Hepatic stellate cell (primary cell): ENCODE measurements at regions not wholly inside any gene's neighbourhood (a gene's known extent, or its start where the extent isn't known, plus 50 kb on each side); places are given as distances from the start of the nearest gene placed in this dataset.
A peak's percentile ranks its signal among the peaks of the same experiment; 100 is the strongest.

Source experiments
- DNase-seq: peaks from one replicate; pipeline ENCODE4 v3.0.0; 2011; ENCODE audit warnings: low spot score

DNA sequence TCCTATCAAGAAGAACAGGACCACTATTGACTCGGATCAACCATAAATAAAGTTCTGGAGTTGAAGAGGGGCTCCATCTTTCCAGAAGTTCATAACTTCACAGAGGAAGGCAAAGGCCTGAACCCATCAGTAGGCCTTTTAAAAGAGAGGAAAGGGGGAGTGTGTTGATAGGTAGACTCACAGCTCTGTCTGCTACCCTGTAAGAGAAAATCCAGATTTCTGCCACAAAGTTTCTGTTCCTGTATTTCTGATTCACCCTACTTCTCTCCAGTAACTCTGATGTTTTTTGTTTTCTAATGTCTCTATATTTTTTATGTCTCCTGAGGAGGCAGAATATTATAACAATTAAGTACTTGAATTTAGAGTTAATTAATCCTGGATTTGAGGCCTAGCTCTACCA, 564.0 kb downstream of the TNS1 start:
- no peak for DNase-seq

DNA sequence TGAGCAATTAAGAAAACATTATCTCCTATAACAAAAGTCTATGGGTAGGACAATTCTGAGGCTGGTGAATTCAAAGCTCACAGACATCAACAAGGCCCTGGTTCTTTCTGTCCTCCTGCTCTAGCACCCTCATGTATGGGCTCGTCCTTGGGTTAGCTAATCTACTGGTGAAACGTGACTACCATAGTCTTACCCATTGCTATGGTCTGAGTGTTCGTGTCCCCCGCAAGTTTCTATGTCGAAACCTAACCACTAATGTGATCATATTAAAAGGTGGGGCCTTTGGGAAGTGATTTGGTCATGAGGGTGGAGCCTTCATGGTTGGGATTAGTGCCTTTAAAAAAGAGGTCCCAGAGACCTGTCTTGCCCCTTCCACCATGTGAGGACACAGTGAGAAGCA, 564.7 kb downstream of the TNS1 start:
- DNase-seq = no peak

DNA sequence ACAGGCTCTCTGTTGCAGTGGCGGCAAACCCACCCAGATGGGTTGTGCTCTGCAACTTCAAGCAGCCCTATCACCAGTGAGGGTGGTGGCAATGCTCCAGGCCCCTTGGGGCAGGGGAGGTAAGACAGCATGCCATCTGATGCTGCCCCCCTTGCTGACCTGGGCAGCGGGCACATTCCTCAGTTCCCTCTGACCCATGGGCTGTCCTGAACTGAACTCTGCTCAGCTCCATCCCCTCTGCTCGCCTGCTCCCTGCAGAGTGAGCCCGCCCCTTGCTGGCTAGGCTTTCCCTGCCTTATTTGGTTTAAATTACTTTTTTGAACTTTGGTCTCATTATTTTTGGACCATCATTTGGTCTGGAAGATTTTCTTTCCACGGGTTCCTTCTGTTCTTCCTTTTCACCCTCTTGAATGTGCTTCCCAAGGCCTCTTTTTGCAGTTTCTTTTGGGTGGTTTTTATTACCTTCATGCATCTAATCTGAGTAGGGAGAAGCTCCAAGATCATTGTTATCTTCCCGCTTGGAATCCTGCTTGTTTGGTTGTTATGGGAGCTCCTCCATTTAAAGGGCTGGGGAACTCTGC, 565.4 kb downstream of the TNS1 start:
- no peak for DNase-seq

DNA sequence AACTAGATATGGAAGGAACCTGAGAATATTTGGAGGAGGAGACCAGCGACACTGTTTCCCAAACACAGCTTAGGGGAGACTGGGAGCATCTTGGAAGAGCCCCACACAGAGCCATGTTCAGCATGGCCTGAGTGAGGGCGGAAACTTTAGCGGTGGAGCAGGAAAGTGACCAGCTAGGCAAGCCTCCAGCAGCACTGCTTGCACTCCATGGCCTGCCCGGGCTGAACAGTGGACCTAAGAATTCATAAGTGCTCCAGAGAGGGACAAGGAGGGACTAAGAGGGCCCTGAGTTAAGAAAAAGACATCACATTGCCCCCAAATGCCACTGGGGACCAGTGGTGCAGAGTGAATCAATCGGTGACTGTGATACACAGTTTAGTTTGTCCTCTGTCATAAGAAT, 566.4 kb downstream of the TNS1 start:
- DNase-seq = no peak

DNA sequence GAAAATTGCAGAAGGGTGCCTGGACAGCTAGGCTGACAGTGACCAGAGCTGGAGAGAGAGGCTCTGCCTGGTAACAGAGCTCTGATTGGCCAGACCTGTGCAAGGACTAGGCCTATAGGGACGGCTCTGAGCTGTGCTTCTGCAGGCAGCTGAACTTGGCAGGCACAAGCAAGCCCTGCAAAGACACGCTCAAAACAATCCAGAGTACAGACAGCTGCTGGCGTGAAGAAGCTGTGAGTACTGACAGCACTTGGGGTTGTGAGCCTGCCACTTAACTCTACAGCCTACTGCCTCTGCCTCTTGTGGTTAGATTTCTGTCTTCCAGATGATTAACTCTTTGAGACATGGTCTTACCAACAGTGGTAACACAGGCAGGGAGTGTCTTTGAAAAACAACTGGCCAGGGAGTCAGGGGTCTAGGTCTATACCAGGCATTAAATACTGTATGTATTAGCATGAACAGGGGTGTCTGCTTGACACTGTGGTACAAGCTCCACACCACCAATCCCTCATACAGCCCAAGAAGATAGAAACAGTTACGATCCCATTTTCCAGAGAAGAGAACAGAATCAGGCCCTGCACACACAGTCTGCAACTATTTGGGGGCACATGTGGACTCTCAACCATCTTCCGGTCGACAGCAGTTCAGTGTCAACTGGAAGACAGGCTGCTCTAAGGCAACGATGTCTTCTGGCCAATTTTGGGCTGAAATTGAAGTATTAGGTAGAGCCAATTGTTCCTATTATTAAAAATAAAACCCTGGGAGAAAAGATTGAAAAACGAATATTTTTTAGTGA, 568.4 kb downstream of the TNS1 start:
- peak; percentile 95 for DNase-seq

DNA sequence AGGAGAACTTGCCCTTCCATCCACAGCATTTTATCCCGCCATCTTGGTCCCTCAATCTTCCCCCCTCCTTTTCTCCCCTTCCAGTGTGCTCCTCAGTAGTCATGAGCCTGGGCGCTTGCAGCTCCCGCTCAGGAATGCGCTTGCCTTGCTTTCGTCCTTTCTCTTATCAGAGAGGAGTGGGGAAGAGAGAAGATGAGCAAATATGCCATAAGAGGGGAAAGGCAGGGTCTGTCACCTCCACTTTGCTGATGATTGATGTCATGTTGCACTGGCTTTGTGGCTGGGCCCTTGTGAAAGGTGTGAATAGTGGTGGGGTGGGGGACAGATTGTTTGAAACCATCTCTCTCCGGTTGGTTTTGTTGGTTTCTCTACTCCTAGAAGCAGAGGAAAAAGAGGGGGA, 569.3 kb downstream of the TNS1 start:
- DNase-seq = no peak

DNA sequence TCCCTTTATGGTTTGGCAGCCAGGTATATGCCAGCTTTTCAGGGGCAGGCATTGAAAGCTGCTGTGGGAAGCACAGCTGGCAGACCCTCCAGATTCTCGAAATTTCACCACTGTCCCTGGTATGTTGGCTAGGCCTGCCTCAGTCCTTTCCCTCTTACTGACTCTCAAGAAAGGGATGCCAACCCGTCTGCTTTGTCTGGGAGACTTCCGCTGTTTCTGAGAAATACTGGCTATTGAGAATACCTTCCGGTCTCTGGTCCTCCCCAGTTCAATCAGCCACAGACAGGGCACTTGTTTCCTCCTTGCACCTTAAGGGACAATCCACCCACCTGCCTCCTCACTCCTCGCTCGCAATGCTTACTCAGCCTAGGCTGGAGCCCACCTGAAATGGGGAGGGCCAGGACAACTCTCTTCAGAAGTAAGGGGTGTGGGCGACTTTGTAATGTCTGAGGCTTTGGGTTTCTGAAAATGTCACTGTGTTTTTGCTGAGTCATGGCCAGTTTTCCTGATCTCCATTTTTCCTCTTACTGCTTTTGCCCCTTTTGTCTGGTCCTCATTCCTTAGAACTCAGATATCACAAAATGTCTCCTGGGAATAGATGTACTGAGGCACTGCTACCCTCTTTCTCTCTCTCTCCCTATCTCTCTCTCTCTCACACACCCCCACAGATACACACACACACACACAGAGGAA, 571.1 kb downstream of the TNS1 start:
- no peak for DNase-seq

DNA sequence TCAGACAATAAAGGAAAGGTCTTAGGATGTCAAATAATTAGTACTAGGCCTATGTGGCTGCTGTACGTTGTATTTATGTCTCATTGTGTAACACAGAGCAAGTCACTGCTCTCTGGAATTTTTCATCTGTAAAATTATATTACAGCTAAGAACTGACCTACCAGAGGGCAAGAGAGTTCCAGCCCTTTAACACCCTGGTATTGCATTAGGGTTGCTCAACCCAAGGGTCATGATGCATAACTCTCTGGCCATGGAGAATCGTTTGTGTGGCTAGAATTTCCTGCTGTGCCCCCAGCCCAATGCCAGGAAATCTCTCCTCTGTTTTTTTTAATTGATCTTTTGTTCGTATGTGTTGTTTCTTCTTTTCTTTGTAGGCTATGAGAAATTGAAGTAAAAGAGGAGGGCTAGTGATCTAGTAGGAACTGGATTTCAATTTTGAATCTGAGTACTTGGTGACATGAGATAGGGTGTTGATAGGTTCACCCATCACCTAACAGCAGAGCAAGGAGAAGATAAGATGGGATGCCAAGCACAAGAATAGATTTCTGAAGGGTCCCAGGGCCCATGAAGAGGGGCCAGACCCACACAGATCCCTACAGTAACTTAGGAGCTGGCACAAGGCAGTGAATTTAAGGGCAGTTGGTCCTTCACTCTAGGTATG, 571.2 kb upstream of the TNP1 start:
- DNase-seq = no peak

DNA sequence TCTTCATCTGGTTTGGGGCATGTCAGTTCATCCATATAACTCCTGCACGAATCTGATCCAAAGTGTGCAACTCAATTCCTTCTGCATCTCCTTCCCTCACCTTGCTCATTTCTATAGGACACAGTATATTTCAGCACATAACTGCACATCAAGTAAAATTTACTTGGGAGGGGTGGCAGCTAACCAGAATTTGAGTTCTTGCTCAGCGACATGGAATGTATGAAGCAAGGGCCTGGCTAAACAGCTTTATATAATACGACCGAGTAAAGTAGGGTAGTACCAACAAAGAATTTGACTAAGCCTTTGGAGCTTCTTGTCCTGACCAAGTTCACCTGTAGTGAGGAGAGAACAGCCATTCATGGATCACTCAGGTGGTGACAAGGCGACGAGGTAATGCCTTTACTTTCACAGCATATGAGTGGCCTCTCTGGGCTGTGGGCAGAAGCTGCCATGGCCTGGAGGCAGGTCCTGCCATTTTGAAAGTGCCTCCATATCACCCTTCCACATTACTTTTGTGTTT, 570.2 kb upstream of the TNP1 start:
- DNase-seq = no peak

DNA sequence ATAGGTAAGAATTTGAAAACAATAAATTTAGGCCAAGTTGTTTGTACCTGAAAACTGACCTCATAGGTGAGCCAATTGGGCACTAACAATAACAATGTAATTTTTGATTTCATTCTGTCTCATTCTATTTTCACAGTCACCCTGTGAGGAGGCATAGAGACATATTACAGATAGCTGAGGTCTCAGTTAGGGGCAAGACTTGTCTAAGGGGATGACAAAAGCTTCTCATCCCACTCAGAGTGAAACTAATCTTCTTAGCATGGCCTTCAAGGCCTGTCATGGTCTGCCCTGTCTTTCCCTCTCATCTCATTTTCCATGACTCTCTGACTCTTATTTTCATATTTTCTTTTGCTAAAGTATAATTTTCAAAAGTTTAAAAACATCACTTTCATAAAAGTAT, 562.0 kb upstream of the TNP1 start:
- DNase-seq = no peak

DNA sequence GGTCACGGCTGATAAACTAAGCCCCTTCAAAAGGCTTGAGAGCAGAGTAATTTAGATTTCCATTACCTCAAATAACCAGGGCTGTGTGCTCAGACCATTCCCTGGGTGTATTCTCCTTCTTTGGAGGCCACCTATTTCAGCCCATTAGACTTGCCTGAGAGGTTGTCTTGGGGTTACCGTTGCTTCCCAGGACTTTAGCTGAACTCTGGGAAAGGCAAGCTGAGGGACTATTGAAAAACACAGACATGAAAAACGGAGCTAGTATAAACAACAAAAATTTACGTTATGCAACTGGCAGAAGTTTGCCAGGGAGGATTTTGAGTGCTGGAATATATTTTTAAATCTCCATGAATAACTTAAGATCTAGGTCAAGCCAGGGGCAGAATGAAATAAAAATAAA, 561.0 kb upstream of the TNP1 start:
- DNase-seq = no peak

DNA sequence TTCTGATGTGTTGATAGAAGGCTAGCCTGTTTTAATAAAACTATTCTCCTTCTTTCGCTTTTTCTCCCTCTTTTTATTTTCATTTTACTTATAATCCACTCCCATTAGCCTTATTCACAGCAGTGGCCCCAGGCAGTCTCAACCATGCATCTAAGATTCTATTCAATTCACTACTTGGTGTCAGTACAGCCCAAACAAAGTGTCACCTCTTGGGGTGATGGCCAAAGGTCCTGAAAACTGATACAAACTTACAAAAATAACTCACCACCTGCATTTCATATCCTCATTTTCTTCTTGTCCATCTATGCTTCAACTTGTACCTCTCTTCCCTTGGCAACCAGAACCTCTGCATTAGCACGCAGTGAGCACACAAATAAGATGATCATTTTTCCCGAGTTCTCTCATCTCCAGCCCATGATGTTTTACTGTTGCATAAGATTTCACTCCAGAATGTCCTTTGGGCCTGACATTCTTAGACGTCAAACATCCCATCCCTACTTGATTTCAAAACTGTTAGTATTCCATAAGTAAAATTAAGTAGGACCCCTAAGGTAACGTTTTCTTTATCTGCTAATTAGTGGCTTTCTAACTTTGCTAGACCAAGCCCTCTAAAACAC, 559.3 kb upstream of the TNP1 start:
- no peak for DNase-seq

DNA sequence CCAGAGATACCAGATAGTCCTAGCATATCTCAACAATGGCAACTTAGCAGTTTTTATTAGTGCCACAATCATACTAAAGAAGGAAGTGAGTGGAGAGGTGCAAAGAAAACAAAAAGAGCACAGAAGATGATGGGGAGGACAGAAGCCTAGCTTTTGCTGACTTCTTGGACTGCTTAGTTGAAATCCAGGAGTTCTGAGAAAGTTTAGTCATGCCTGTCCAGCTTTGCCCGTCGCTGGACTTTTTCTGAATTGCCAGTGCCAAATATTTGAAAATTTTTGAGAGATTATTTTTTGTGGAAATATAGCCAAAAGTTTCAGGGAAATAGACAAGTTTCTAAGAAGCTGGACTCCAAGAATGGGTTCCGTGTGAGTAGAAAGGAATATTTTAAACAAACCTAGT, 558.7 kb upstream of the TNP1 start:
- DNase-seq = no peak

DNA sequence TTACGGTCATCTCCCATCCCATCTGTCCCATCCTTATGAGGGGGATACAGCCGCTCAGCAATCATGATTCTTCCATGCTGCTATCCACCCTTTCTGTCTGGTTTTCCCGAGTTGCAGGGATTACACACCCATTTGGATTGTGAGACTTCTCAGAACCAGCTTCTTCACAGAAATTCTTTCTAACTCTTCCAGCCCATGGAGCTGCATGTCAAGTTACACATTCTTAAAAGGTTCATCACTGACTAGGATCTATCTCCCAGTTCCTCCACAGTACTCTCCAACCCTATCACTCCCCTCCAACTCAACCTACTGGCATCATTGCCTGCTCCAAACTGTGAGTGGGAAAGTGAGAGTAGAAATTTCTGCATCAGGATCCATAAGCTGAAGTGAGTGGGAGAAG, 558.2 kb upstream of the TNP1 start:
- DNase-seq = peak; percentile 45

DNA sequence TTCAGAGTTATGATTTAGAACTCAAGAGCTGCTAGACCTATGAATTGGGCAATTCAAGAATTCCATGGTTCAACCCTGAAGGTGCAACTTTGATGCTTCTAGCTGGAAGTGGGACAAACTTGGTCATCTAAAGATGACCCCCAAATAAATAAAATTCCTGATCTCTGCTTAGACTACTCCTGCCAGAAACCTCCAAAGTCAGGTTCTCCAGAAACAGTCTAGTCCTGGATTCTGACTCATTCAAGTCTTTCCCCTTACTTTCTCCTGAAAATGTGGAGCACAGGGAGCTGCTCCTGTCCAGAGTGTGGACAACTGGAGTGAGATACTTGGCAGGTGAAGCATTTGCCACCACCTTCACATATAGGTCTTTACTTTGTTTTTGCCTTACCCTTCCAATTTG, 557.7 kb upstream of the TNP1 start:
- no peak for DNase-seq

DNA sequence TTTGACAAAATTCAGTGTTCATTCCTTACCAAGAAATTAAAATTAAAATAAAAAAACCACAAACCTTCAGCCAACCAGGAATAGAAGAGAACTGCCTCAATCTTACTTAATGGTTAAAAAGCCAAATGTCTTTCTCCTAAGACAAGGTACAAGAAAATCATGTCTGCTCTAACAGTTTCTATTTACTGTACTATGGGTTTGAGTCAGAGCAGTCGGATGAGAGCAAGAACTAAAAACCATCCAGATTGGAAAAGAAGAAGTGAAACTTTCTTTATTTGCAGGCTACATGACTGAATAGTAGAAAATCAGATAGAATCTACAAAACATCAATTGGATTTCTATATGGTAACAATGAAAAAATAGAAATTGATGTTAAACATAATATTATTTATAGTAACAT, 555.5 kb upstream of the TNP1 start:
- DNase-seq = no peak

DNA sequence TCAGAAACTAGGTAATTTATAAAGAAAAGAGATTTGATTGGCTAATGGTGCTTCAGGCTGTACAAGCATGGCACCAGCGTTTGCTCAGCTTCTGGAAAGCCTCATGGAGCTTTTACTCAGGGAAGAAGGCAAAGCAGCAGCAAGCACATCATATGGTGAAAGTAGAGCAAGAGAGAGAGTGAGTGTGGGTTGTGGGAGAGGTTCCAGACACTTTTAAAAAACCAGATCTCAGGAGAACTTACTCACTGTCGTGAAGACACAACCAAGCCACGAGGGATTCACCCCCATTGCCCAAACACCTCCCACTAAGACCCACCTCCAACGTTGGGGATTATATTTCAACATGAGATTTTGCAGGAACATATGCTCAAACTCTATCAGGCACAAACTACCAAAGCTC, 554.6 kb upstream of the TNP1 start:
- no peak for DNase-seq

DNA sequence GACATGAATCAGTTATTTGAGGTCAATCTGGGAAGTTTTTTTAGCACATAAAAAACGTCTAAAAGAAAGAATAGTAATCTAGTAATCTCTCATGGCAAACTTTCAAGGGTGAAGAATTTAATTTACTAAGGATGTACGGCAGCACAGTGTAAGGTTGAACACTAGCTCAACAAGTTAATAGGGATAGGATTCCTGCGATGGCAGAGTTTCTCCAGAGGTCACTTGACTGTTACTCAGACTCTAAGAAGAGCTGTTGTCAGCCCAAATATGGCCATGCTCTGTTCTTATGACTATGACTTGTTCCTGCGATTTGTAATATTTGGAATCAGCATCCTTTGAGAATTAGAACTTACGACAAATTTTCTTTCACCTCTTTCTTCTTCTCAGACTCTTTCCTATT, 553.3 kb upstream of the TNP1 start:
- DNase-seq = no peak

DNA sequence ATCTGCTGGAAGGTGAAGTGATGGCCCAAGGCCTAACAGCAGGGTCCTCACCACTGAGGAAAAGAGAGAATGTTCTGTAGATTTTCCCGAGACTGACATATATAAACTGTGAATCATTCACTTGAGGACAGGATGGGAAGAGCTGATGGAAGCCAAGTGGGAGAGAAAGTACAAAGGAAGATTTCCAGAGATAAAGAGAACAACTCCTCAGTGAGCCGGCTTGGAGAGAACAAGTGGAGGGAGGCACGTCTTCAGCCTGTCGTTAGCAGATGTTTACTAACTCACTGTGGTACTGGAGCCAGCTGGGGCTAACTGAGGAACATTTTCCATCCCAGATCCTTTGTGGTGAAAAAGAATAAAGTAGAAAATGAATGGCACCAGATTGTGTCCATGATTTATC, 552.9 kb upstream of the TNP1 start:
- no peak for DNase-seq

DNA sequence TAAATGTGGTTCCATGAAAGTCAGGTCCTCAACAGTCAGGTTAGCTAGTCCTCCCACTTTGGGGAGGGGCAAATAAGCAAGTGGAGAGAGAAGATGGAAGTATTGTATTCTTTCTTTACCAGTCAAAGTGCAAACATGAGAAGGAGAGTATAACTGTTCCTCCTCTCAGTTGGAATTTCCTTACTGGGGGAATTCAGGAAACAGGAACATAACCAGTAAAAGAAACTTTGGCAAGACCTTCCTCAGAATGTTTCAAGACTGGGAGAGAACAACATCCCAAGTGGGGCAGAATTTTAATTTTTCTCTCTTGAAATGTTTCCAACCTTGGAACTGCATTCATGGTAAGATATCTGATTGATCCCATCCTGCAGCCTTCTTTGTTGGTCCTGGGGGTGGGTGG, 552.4 kb upstream of the TNP1 start:
- no peak for DNase-seq

DNA sequence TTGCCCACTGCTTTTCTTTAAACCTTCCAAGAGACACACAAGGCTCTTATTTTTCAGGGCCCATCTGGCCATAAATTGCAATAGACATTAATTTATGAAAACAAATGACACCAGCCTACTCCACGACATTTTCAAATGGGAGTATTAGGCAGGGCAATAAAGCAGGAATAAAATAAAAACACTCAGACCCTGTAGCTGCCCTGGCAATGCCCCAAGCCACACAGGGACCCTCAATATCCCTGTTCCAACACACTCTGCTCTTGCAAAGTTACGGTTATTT, 550.8 kb upstream of the TNP1 start:
- DNase-seq = no peak

DNA sequence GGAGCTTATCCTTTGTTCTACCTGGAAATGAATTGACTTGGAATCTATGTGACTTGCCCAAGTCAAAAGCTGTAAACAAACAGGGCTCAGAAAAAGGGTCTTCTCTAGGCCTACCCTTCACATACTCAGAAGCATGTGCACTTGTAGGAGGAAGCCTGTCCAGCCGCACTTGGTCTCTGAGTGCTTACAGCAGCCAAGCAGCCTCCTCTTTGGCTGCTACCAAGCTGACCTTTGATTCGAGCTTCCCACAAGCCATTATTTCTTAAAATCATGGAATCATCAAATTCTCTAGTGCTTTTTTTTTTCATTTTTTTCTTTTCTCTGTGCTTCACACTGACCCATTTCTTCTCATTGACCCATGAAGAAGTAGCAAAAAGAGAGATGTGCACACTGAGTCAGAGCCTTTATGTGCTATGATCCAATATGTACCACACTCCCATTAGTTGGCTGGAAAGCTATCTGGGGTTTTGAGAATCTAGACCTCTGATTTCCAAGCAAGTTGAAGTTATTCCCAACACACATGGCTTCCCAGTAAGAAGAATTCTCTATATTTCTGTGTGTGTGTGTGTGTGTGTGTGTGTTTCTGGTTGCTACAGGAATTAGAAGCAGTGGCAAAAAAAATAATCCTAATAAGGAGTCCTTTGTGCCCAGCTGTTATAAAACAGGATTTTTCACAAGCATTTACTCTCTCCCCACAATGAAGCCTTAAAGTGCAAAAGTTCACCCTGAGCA, 550.3 kb upstream of the TNP1 start:
- no peak for DNase-seq
